HG02678 (cell line): ENCODE measurements at regions not wholly inside any gene's neighbourhood (a gene's known extent, or its start where the extent isn't known, plus 50 kb on each side); places are given as distances from the start of the nearest gene placed in this dataset.
"Not testable (repeated sequence)": the region's sequence is repeated elsewhere in the genome, so short reads cannot be mapped to it uniquely, and the experiment has no call there.

ENCODE experiments used
- ATAC-seq: cut with Tn5 transposase; IDR thresholded peaks from one replicate; pipeline ENCODE4 v1.9.1; 2021; ENCODE audit warnings: mild to moderate bottlenecking, moderate library complexity; ENCODE audit not compliant: unreplicated experiment

GRCh38 chr4:135464311-135464710 lies 1262.7 kb upstream of the PABPC4L start:
- no peak for ATAC-seq

GRCh38 chr4:135447598-135447997 lies 1246.0 kb upstream of the PABPC4L start:
- not testable (repeated sequence) for ATAC-seq

- no peak for ATAC-seq
These were observed 1233.3 kb upstream of the PABPC4L start for GRCh38 chr4:135434936-135435335.

- ATAC-seq = no peak
These were observed 1227.9 kb upstream of the PABPC4L start for GRCh38 chr4:135429528-135429927.

GRCh38 chr4:135418353-135418752 lies 1216.8 kb upstream of the PABPC4L start:
- peak; percentile 68 for ATAC-seq

- ATAC-seq = no peak
These were observed 1210.6 kb upstream of the PABPC4L start for GRCh38 chr4:135412213-135412612.

- ATAC-seq = no peak
These were observed 1209.7 kb upstream of the PABPC4L start for GRCh38 chr4:135411251-135411650.

GRCh38 chr4:135409261-135409660 lies 1207.7 kb upstream of the PABPC4L start:
- ATAC-seq = not testable (repeated sequence)

- no peak for ATAC-seq
These were observed 1206.5 kb upstream of the PABPC4L start for GRCh38 chr4:135408109-135408508.

- ATAC-seq = not testable (repeated sequence)
These were observed 1205.0 kb upstream of the PABPC4L start for GRCh38 chr4:135406597-135406996.

- ATAC-seq = no peak
These were observed 1184.4 kb upstream of the PABPC4L start for GRCh38 chr4:135385830-135386581.

- no peak for ATAC-seq
These were observed 1182.0 kb upstream of the PABPC4L start for GRCh38 chr4:135383356-135384288.

GRCh38 chr4:135382280-135382959 lies 1180.8 kb upstream of the PABPC4L start:
- no peak for ATAC-seq

- ATAC-seq = no peak
These were observed 1170.5 kb upstream of the PABPC4L start for GRCh38 chr4:135372131-135372530.

GRCh38 chr4:135371137-135371536 lies 1169.5 kb upstream of the PABPC4L start:
- ATAC-seq = no peak

GRCh38 chr4:135368831-135369230 lies 1167.2 kb upstream of the PABPC4L start:
- ATAC-seq = no peak

GRCh38 chr4:135365065-135365464 lies 1163.5 kb upstream of the PABPC4L start:
- ATAC-seq = no peak

GRCh38 chr4:135359128-135359527 lies 1157.5 kb upstream of the PABPC4L start:
- no peak for ATAC-seq

GRCh38 chr4:135357091-135357490 lies 1155.5 kb upstream of the PABPC4L start:
- no peak for ATAC-seq

- no peak for ATAC-seq
These were observed 1153.3 kb upstream of the PABPC4L start for GRCh38 chr4:135354876-135355275.

- ATAC-seq = no peak
These were observed 1151.4 kb upstream of the PABPC4L start for GRCh38 chr4:135353008-135353407.
